Karpas-422 (cell line): ENCODE measurements at regions not wholly inside any gene's neighbourhood (a gene's known extent, or its start where the extent isn't known, plus 50 kb on each side); places are given as distances from the start of the nearest gene placed in this dataset.

ENCODE experiments used
- DNase-seq: peaks from one replicate; pipeline ENCODE4 v3.0.0-alpha.2; 2015
- H2AFZ ChIP-seq: fragments of 200-600 bp; sonication (generic); 2 replicates; pipeline ENCODE4 v1.6.1; 2014; ENCODE audit warnings: antibody characterized with exemption, low read length, mixed read lengths
- H3K27ac ChIP-seq: fragments of 200-600 bp; sonication (generic); 2 replicates; pipeline ENCODE4 v1.5.1; 2014; ENCODE audit warnings: mild to moderate bottlenecking, low read length, moderate library complexity
- H3K27me3 ChIP-seq: fragments of 200-600 bp; sonication (generic); 2 replicates; pipeline ENCODE4 v1.6.1; 2014; ENCODE audit warnings: low read length, mixed read lengths
- H3K36me3 ChIP-seq: fragments of 200-600 bp; sonication (generic); 2 replicates; pipeline ENCODE4 v1.6.1; 2014; ENCODE audit warnings: low read length, mixed read lengths; ENCODE audit not compliant: insufficient read depth
- H3K4me1 ChIP-seq: fragments of 200-600 bp; sonication (generic); 2 replicates; pipeline ENCODE4 v1.6.1; 2014; ENCODE audit warnings: mild to moderate bottlenecking, low read length, mixed read lengths
- H3K4me2 ChIP-seq: fragments of 200-600 bp; sonication (generic); 2 replicates; pipeline ENCODE4 v1.6.1; 2014; ENCODE audit warnings: low read length, low read depth, mild to moderate bottlenecking; ENCODE audit not compliant: poor library complexity, severe bottlenecking
- H3K4me3 ChIP-seq: fragments of 200-600 bp; sonication (generic); 2 replicates; pipeline ENCODE4 v1.5.1; 2014; ENCODE audit warnings: mild to moderate bottlenecking, antibody characterized with exemption, low read length, mixed read lengths
- H3K79me2 ChIP-seq: fragments of 200-600 bp; sonication (generic); 2 replicates; pipeline ENCODE4 v1.6.1; 2014; ENCODE audit warnings: mild to moderate bottlenecking, low read length, mixed read lengths
- H3K9ac ChIP-seq: fragments of 200-600 bp; sonication (generic); 2 replicates; pipeline ENCODE4 v1.6.0; 2014; ENCODE audit warnings: low read length
- H3K9me2 ChIP-seq: fragments of 200-600 bp; sonication (generic), shearing (Covaris generic); replicated peaks from 2 replicates; pipeline ENCODE4 v1.6.0; 2014; ENCODE audit warnings: mild to moderate bottlenecking, low read length, moderate library complexity; ENCODE audit not compliant: insufficient read depth
- H3K9me3 ChIP-seq: fragments of 300-700, 200-600 bp; sonication (generic); 2 replicates; pipeline ENCODE4 v1.6.1; 2014; ENCODE audit warnings: low read length, mixed read lengths
- H4K20me1 ChIP-seq: fragments of 200-600 bp; sonication (generic); 2 replicates; pipeline ENCODE4 v1.6.1; 2014; ENCODE audit warnings: mild to moderate bottlenecking, antibody characterized with exemption, low read length, low read depth; ENCODE audit not compliant: insufficient read depth

DNA sequence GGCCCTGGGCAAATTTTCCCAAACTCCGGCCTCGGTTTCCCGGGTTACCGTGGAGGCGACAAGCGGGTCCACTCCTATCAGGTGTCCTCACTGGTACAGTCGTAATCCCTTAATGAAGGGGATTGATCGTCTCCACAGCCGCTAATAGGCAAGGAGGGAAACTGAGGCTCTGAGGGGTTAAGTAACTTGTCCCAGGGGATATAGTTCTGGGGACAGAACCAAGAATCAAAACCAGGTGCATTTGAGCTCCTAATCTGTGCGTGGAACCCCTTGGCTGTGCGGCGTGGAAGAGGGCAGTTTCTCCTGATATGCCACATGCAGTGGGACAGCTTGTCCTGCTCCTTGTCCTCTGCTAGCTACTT lies 157.2 kb downstream of the CYRIA start:
- no peaks in the 10 kb centered on the region for H4K20me1 ChIP-seq
- H3K4me2 ChIP-seq: no peak overlapping the region
- DNase-seq: no peak
- no peak overlapping the region for H2AFZ ChIP-seq
- no peaks in the 10 kb centered on the region for H3K27me3 ChIP-seq
- no peak overlapping the region for H3K4me3 ChIP-seq
- H3K9me2 ChIP-seq: no peaks in the 10 kb centered on the region
- H3K4me1 ChIP-seq: no peaks in the 10 kb centered on the region
- no peaks in the 10 kb centered on the region for H3K9me3 ChIP-seq
- H3K79me2 ChIP-seq: no peaks in the 10 kb centered on the region
- no peak overlapping the region for H3K9ac ChIP-seq
- H3K27ac ChIP-seq: no peak overlapping the region
- no peaks in the 10 kb centered on the region for H3K36me3 ChIP-seq

DNA sequence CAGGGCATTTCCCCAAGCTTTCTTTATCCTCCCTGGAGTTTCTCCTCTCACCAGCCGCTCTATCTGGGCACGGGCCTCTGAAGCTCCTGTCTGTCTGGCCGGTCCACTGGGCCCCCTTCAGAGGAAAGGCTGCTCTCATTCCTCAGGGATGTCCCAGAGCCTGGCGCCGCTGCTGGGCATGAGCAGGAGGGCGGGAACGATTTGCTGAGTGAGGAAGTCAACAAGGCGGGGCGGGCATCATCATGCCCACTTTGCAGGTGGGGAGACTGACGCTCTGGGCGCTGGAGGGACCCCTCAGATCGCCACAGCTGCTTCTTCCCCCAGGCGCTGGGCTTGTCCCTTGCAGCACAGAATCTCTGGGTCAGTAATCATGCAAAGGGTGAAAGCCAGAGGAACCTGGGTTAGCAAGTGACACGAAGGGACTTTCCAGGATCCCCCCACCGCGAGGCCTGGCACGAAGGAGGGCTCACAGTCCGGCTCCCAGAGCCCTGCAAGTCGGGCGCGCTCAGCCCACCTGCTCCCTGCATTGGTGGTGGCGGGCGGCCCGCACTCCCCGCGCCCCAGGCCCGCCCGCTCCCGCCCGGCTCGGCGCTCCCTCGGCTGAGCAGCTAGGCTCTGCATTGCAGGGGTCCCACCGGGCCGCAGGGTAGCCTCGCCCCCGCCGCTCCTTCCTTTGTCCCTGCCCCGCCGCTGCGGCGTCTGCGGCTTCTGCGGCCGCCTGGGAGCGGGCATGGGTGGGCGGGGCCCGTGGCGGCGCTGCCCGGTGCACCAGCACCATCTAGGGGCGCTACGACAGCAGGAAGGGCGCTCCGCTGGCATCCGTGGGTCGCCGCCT lies 157.8 kb downstream of the CYRIA start:
- no peaks in the 10 kb centered on the region for H3K9me2 ChIP-seq
- no peak overlapping the region for H3K4me2 ChIP-seq
- H3K9ac ChIP-seq: no peak overlapping the region
- no peak for DNase-seq
- H2AFZ ChIP-seq: no peak overlapping the region
- H4K20me1 ChIP-seq: no peaks in the 10 kb centered on the region
- H3K36me3 ChIP-seq: no peaks in the 10 kb centered on the region
- no peaks in the 10 kb centered on the region for H3K79me2 ChIP-seq
- H3K27me3 ChIP-seq: no peaks in the 10 kb centered on the region
- no peaks in the 10 kb centered on the region for H3K4me1 ChIP-seq
- H3K4me3 ChIP-seq: no peak overlapping the region
- no peaks in the 10 kb centered on the region for H3K9me3 ChIP-seq
- no peak overlapping the region for H3K27ac ChIP-seq

DNA sequence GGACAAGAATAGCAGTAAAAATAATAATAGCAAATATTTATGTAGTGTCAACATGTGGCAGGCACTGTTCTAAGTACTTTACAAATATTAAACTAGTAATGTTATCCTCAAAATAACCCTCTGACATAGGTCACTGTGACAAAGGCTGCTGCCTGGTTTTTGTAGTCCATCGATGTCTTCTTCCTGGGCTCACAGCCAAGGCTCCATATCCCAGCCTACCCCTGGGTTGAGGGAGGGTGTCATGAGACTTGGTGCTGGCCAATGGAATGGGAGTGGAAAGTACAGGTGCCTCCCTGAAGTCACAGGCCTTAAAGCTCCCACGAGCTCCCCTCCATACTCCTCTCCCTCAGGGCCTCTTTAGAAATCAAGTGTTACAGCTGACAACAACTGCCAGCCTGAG lies 159.3 kb downstream of the CYRIA start:
- H3K4me1 ChIP-seq: no peaks in the 10 kb centered on the region
- no peak for DNase-seq
- no peaks in the 10 kb centered on the region for H3K9me3 ChIP-seq
- H3K27me3 ChIP-seq: no peaks in the 10 kb centered on the region
- no peak overlapping the region for H3K4me2 ChIP-seq
- H3K9me2 ChIP-seq: no peaks in the 10 kb centered on the region
- H2AFZ ChIP-seq: no peak overlapping the region
- no peaks in the 10 kb centered on the region for H3K36me3 ChIP-seq
- H3K79me2 ChIP-seq: no peaks in the 10 kb centered on the region
- no peaks in the 10 kb centered on the region for H4K20me1 ChIP-seq
- H3K4me3 ChIP-seq: no peak overlapping the region
- no peak overlapping the region for H3K9ac ChIP-seq
- H3K27ac ChIP-seq: no peak overlapping the region

DNA sequence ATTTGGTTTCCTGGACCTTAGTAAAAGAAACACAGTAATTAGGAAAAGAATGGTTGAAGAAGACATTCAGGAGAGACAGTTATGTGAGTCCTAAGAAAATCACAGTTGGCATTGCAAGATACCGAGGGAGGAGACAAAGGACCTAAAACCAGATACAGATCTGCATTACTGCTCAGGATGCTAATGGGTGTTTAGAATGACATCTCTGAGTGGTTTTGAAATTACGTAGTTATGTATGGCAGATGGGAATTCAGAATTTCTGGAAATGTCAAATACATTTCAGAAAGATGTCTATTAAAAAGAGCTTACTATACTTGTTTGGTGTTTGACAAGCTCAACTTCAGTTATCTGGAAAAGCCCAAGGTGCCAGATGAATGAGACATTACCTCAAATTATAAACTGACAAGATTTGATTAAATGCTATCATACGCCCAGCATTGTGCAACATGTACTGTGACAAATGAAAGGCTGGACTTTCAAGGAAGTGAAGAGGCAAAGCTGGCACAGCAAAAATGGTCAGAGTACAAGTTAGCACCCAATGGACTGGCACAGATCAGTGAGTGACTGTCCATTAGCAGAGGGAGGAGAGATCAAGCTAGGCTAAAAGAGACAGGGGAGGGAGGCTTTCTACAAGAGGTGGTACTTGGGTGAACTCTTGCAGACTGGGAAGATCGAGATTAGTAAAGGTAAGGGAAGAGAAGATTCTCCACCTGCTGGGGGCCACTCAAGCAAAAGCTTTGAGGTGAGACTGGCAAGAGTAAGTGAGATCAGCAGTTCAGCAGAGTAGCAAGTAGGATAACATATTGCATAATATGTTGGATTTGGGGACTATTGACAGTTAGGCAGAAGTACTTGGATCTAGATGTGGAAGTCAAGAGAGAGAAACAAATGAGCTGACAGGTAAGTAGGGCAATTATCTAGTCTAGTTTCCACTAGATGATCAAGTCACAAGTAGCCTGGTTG lies 168.9 kb downstream of the CYRIA start:
- no peak overlapping the region for H3K4me2 ChIP-seq
- H3K79me2 ChIP-seq: no peaks in the 10 kb centered on the region
- no peak overlapping the region for H3K4me3 ChIP-seq
- no peaks in the 10 kb centered on the region for H3K4me1 ChIP-seq
- no peaks in the 10 kb centered on the region for H3K9me2 ChIP-seq
- H3K9ac ChIP-seq: no peak overlapping the region
- H3K27ac ChIP-seq: no peak overlapping the region
- H3K27me3 ChIP-seq: no peaks in the 10 kb centered on the region
- no peak overlapping the region for H2AFZ ChIP-seq
- no peaks in the 10 kb centered on the region for H3K9me3 ChIP-seq
- DNase-seq: no peak
- H4K20me1 ChIP-seq: no peaks in the 10 kb centered on the region
- no peaks in the 10 kb centered on the region for H3K36me3 ChIP-seq

DNA sequence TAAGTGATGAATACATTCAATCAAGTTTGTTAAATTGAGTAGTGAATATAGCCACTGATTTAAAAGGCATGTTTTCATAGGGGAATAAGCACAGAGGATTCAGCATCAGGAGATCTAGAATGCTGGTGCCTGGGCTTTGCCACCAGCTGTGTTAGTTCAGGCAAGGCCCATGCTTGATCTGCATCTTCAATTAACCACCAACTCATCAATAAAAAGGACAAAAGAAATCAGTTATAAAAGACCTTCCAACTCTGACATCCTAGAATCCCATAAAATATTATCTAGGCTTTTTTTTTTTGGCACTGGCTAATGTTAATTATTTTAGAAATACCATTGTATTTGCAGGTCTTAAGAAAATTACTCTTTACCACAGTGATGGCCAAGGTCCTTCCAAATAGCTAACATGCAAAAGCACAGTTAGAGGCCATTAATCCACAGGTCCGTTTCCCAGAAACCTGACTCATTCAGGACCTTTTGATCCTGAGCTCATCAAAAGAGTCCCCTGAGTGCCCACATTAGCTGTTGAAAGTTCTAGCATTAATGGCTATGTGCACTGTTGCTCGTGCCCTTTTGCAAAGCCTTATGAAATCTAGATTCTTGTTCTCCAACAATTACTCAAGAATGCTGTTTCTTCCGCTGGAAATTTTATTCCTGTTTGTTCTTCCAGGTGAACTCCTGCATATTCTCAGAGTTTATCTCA lies 170.0 kb downstream of the CYRIA start:
- no peaks in the 10 kb centered on the region for H3K9me3 ChIP-seq
- H3K4me2 ChIP-seq: no peak overlapping the region
- no peak overlapping the region for H3K4me3 ChIP-seq
- H3K4me1 ChIP-seq: no peaks in the 10 kb centered on the region
- no peaks in the 10 kb centered on the region for H3K79me2 ChIP-seq
- H3K27ac ChIP-seq: no peak overlapping the region
- H3K9me2 ChIP-seq: no peaks in the 10 kb centered on the region
- no peaks in the 10 kb centered on the region for H3K27me3 ChIP-seq
- H3K9ac ChIP-seq: no peak overlapping the region
- no peak overlapping the region for H2AFZ ChIP-seq
- no peaks in the 10 kb centered on the region for H3K36me3 ChIP-seq
- DNase-seq: no peak
- no peaks in the 10 kb centered on the region for H4K20me1 ChIP-seq

DNA sequence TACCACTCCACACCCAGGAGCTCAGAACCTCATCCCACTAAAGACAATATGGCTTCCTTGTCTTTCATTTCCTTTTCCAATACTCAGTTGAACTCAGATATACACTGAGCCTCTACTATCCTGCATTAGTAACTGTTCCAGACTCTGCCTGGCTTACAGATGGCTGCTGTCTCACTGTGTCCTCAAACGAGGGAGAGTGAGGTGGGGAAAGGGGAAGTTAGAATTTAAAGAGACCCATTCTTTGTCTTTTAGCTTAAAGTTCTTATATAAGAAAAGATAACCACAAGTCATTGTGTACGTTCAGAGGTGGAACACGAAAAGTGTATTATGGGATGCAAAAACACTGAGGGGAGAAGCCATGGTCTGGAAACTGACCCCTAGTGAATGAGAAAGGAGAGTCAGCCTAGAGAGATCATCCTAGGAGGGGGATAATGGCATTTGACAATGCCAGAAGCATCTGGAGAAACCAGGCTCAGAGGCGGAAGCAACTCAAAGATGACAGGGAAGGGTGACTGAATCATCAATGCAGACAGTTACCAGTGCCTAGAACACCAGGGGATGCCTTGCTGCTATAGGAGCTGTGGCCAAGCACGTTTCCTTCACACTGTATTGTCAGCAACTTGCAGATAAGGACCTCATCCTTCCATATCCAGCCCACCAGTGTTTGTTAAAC lies 170.7 kb downstream of the CYRIA start:
- DNase-seq: no peak
- Histone ChIP-seq H2AFZ (no peak overlapping the region), H3K4me2 (no peak overlapping the region), H3K9me3 (no peaks in the 10 kb centered on the region), H3K4me3 (no peak overlapping the region), H3K36me3 (no peaks in the 10 kb centered on the region), H3K4me1 (no peaks in the 10 kb centered on the region), H4K20me1 (no peaks in the 10 kb centered on the region), H3K9ac (no peak overlapping the region), H3K79me2 (no peaks in the 10 kb centered on the region), H3K9me2 (no peaks in the 10 kb centered on the region), H3K27me3 (no peaks in the 10 kb centered on the region), H3K27ac (no peak overlapping the region)

DNA sequence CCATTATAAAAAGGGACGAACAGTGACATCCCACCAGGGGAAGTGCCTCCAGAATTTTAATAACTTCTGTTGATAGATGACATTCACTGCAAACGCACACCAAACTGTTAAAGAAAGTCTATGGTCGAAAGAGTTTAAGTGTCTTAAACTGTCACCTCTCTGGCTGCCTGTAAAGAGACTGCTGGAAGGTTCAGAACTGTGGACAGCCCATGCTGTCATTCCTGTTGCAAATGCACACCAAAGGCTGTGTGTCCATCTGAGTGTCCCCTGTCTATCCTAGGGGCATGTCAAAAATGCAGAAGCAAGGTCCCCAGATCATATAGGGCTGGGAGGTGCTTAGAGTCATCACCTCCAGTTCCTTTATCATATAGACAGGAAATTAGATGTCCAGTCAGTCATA lies 171.8 kb downstream of the CYRIA start:
- DNase-seq: no peak
- Histone ChIP-seq H3K9ac (no peak overlapping the region), H3K9me3 (no peaks in the 10 kb centered on the region), H3K27me3 (no peaks in the 10 kb centered on the region), H3K79me2 (no peaks in the 10 kb centered on the region), H3K36me3 (no peaks in the 10 kb centered on the region), H3K4me2 (no peak overlapping the region), H4K20me1 (no peaks in the 10 kb centered on the region), H3K27ac (no peak overlapping the region), H2AFZ (no peak overlapping the region), H3K4me1 (no peaks in the 10 kb centered on the region), H3K4me3 (no peak overlapping the region), H3K9me2 (no peaks in the 10 kb centered on the region)
